ENCODE measurements at regions not wholly inside any gene's neighbourhood (a gene's known extent, or its start where the extent isn't known, plus 50 kb on each side); places are given as distances from the start of the nearest gene placed in this dataset.

DNA sequence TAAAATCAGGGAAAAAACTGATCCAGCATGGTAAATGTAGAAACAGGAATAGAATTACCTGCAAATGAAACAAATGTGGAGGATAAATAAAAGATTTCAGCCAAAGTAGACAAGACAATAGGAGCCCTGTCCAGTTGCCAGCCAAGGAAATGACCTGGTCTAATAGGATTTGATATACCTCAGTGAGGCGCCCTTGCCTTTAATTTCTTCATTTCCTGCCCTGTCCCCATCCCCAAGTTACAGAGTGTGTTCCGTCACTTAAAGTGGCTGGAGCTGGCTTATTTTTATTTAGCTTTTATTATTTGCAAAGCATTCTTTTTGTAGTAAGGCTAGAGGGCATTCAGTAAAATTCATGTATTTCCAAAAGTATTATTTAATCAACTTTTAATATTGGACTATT, 1022.0 kb downstream of the EFNB2 start:
- DNase-seq (no peak), ATAC-seq (no peak)
- TF ChIP-seq, protein P1, sequence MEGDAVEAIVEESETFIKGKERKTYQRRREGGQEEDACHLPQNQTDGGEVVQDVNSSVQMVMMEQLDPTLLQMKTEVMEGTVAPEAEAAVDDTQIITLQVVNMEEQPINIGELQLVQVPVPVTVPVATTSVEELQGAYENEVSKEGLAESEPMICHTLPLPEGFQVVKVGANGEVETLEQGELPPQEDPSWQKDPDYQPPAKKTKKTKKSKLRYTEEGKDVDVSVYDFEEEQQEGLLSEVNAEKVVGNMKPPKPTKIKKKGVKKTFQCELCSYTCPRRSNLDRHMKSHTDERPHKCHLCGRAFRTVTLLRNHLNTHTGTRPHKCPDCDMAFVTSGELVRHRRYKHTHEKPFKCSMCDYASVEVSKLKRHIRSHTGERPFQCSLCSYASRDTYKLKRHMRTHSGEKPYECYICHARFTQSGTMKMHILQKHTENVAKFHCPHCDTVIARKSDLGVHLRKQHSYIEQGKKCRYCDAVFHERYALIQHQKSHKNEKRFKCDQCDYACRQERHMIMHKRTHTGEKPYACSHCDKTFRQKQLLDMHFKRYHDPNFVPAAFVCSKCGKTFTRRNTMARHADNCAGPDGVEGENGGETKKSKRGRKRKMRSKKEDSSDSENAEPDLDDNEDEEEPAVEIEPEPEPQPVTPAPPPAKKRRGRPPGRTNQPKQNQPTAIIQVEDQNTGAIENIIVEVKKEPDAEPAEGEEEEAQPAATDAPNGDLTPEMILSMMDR (IDR thresholded peaks at IDR 0.05): no peak
- Histone ChIP-seq H3K27me3 (no peaks in the 10 kb centered on the region), H3K36me3 (no peaks in the 10 kb centered on the region), H3K4me1 (no peaks in the 10 kb centered on the region), H3K4me3 (no peak overlapping the region), H3K27ac (no peak overlapping the region), H3K9me3 (no peaks in the 10 kb centered on the region)
- WGBS, 2 donors: 69 to 70% methylated on average over 2 of the region's 2 CpGs
- intact Hi-C loops (cut with DNase I): no loop called here

DNA sequence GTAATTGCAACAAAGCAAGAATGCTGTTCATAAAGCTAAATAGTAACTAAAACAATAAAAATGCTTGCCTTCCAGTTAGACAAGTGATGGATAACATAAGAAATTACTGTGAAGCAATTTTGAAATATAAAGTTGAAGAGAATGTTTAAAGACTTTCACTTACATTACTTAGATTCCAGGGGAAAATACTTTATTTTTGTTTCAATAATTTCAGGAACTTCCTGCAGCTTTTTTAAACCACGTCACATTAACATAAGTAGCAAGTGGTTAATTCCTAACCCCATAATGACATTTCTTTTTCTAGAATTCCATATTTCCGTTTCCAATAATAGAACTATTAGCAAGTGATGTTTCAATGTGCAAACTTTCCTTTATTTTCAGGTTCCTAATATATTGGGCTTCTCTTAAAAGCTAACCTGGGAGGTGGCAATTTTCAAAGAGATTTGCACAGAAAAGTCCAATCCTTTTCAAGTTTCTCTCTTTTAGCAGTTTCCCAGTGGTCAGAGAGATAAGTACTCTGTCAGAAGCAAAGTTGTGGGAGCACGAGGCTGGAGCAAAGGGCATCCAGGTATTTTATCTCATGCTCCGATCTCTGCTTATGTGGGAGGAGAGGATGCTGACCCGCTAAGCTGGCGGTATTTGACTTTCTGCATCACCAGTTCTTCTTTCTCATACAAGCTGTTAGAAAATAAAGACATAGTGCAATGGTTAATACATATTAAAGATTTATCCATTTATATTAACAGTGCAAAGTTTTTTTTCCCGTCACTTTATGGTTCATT, 1025.3 kb downstream of the EFNB2 start:
- TF ChIP-seq, protein P1 (IDR thresholded peaks at IDR 0.05): no peak
- intact Hi-C loops (cut with DNase I): loop anchor here in 1 of 10 donors (2.0 kb wide), 1 partner anchor 45 kb away; no protein-coding TSS in a partner anchor
- no peaks in the 10 kb centered on the region for H3K4me1 ChIP-seq

DNA sequence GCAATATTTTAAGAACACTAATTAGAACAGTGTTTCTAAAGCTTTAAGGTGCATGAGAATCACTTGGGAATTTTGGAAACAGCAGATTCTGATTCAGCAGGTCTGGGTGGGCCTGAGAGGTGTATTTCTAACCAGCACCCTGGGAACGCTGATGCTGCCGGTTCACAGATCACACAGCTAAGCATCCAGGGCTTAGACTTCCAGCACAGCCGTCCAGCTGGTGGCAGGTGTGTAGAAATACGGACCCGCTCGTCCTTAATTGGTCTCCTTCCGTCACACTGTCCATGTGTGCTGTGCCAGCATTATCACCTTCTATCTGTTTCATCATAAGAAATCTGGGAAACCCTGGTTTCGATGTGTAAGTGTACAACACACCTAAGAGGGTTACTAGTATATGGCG, 1029.0 kb downstream of the EFNB2 start:
- Histone ChIP-seq H3K4me1 (no peaks in the 10 kb centered on the region), H3K36me3 (no peaks in the 10 kb centered on the region), H3K27ac (no peak overlapping the region), H3K9me3 (no peaks in the 10 kb centered on the region), H3K27me3 (no peaks in the 10 kb centered on the region), H3K4me3 (no peak overlapping the region)
- no peak for DNase-seq
- WGBS, 2 donors: 92 to 95% methylated on average over 9 of the region's 9 CpGs
- TF ChIP-seq, protein P1 (IDR thresholded peaks at IDR 0.05): no peak
- intact Hi-C loops (cut with DNase I): no loop called here
- ATAC-seq: no peak

More for the DNA sequence above, 1025.3 kb downstream of the EFNB2 start:
- no peak overlapping the region for H3K4me3 ChIP-seq
- no peaks in the 10 kb centered on the region for H3K36me3 ChIP-seq
- no peaks in the 10 kb centered on the region for H3K27me3 ChIP-seq
- 63 to 68% methylated on average over 7 of the region's 7 CpGs for WGBS, 2 donors
- DNase-seq (no peak), ATAC-seq (no peak)
- H3K27ac ChIP-seq: no peak overlapping the region
- no peaks in the 10 kb centered on the region for H3K9me3 ChIP-seq

DNA sequence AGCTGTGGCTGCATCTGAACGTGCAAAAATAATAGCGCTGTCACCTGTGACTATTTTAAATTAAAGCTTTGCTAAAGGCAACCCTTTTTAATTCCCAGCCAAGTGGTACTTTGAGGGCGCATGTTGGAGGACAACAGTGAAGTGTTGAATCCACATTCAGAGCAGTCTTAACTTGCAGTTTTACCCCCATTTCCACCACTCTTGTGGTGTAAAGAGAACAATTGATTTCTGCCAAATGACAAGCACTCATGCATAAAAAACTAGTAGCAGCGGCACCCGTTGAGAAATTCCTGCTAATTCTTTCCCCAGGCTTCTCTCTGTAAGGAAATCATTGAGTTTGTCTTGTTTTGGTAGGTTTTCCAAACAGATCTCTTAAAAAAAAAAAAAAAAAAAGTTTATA, 1033.3 kb downstream of the EFNB2 start:
- intact Hi-C loops (cut with DNase I): no loop called here
- H3K4me3 ChIP-seq: no peak overlapping the region
- no peak overlapping the region for H3K27ac ChIP-seq
- DNase-seq (no peak), ATAC-seq (no peak)
- no peaks in the 10 kb centered on the region for H3K4me1 ChIP-seq
- H3K27me3 ChIP-seq: peaks cover 0 to 4% (median 0%) of the 10 kb centered on the region in 7 donors
- TF ChIP-seq, protein P1 (IDR thresholded peaks at IDR 0.05): no peak
- H3K9me3 ChIP-seq: no peaks in the 10 kb centered on the region
- WGBS, 2 donors: 60 to 78% methylated on average over 5 of the region's 5 CpGs
- no peaks in the 10 kb centered on the region for H3K36me3 ChIP-seq
